Ascending aorta (tissue), 2 donors: ENCODE measurements at regions not wholly inside any gene's neighbourhood (a gene's known extent, or its start where the extent isn't known, plus 50 kb on each side); places are given as distances from the start of the nearest gene placed in this dataset.

ENCODE experiments used
- DNase-seq, 2 donors: peaks; one replicate each; pipeline ENCODE4 v3.0.0-alpha.2; 2019; ENCODE audit warnings: low spot score in 2 of 2
- H3K27ac ChIP-seq, 2 donors: fragments of 200-600 bp; sonication (generic); one replicate each; pipeline ENCODE4 v1.5.1; 2016 to 2017; ENCODE audit warnings: mild to moderate bottlenecking in 1 of 2
- H3K27me3 ChIP-seq: fragments of 200-600 bp; sonication (generic); one replicate; pipeline ENCODE4 v1.5.1; 2017
- H3K36me3 ChIP-seq, 2 donors: fragments of 200-600 bp; sonication (generic); one replicate each; pipeline ENCODE4 v1.5.1; 2016
- H3K4me1 ChIP-seq, 2 donors: fragments of 200-600 bp; sonication (generic); one replicate each; pipeline ENCODE4 v1.5.1; 2016 to 2017; ENCODE audit warnings: mild to moderate bottlenecking in 1 of 2
- H3K4me3 ChIP-seq, 2 donors: fragments of 200-600 bp; sonication (generic); one replicate each; pipeline ENCODE4 v1.5.1; 2016 to 2017; ENCODE audit warnings: mild to moderate bottlenecking in 1 of 2
- H3K9me3 ChIP-seq, 2 donors: fragments of 200-600 bp; sonication (generic); one replicate each; pipeline ENCODE4 v1.5.1; 2016
- CTCF ChIP-seq, 3 experiments: fragments of 200-600 bp in 2 of 3; fragments of 450-650 bp in 1 of 3; sonication (generic) in 2 of 3; IDR thresholded peaks; one replicate each; pipeline ENCODE4 v1.5.1; 2016 to 2019; ENCODE audit warnings: antibody characterized with exemption in 3 of 3, mild to moderate bottlenecking in 1 of 3, moderate library complexity in 1 of 3
- intact Hi-C: fragments of 100-400 bp; cut with DNase I; formaldehyde crosslinking; loops from one replicate; pipeline ENCODE4 v1.15.1; 2023

DNA sequence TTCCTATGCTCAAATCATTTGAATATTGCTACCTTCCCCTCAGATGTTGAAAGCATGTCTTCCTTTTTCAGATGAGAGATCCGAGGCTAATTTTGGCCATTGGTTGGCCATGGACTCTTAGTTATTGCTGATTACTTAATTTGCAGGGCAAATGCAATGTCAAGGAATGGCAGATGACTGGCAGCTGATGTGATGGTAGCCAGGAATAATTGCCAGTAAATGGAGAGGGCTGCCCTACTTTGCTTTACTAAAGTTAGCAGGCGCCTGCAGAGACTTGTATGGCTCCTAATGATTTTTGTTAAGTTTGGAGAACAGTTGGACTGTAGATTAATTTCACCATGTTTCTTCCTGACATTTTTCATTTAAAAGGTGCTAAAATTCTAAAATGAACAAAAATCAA, 128.9 kb downstream of the XCL2 start:
- no peaks in the 10 kb centered on the region for H3K9me3 ChIP-seq
- H3K36me3 ChIP-seq = no peaks in the 10 kb centered on the region
- intact Hi-C loops = no loop called here
- H3K4me3 ChIP-seq = no peak overlapping the region
- no peaks in the 10 kb centered on the region for H3K27me3 ChIP-seq
- no peak for TF ChIP-seq CTCF (IDR thresholded peaks at IDR 0.05)
- no peaks in the 10 kb centered on the region for H3K4me1 ChIP-seq
- H3K27ac ChIP-seq = no peak overlapping the region
- no peak for DNase-seq

DNA sequence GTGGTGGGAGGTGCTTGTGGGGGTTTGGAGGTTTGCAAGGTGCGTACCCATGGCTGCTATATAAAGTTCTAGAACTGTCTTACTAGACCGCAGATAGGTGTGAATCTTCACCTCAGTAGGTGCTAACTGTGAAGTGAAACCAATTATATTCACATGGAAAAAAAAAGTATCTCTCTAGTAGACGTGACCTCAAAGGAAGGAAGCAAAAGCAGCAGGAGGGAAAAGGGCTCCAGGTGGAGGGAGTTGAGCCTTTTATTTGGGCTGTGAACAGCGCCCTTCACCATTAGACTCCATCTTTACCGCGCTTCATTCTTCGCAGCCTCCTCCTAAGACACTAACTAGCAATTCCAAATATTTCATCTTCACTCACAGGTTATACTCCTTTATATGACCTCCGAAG, 129.8 kb downstream of the TBX19 start:
- no peaks in the 10 kb centered on the region for H3K27me3 ChIP-seq
- no peak for DNase-seq
- no peaks in the 10 kb centered on the region for H3K4me1 ChIP-seq
- H3K4me3 ChIP-seq = no peak overlapping the region
- H3K27ac ChIP-seq = no peak overlapping the region
- no peaks in the 10 kb centered on the region for H3K36me3 ChIP-seq
- intact Hi-C loops = no loop called here
- no peak for TF ChIP-seq CTCF (IDR thresholded peaks at IDR 0.05)
- H3K9me3 ChIP-seq = peaks cover 0 to 7% of the 10 kb centered on the region in 2 donors

GRCh38 chr1:168408884-168409283, 128.2 kb downstream of the TBX19 start:
- Histone ChIP-seq H3K9me3 (peaks cover 0 to 7% of the 10 kb centered on the region in 2 donors), H3K4me1 (no peaks in the 10 kb centered on the region), H3K4me3 (no peak overlapping the region), H3K27me3 (no peaks in the 10 kb centered on the region), H3K36me3 (no peaks in the 10 kb centered on the region), H3K27ac (no peak overlapping the region)
- DNase-seq = no peak
- no peak for TF ChIP-seq CTCF (IDR thresholded peaks at IDR 0.05)
- intact Hi-C loops = no loop called here

DNA sequence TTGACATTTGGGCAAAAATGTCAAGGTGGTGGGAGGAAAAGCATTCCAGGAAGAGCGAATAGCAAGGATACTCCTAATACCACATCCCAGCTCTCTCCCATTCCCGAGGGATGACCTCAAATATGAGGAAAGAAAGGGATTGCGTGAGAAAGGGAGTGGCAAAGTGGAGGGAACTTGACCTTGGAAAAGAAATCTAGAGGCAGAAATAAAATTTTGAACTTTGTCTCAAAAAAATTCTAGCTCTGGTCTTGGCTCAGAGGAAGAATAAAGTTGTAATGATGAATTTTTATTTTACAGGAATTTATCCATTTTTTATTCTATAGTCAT, 127.8 kb downstream of the TBX19 start:
- H3K27me3 ChIP-seq = no peaks in the 10 kb centered on the region
- no peaks in the 10 kb centered on the region for H3K4me1 ChIP-seq
- no peak for DNase-seq
- intact Hi-C loops = no loop called here
- no peak overlapping the region for H3K4me3 ChIP-seq
- TF ChIP-seq CTCF (IDR thresholded peaks at IDR 0.05) = no peak
- no peaks in the 10 kb centered on the region for H3K36me3 ChIP-seq
- peaks cover 0 to 7% of the 10 kb centered on the region in 2 donors for H3K9me3 ChIP-seq
- no peak overlapping the region for H3K27ac ChIP-seq

- Histone ChIP-seq H3K4me1 (no peaks in the 10 kb centered on the region), H3K36me3 (no peaks in the 10 kb centered on the region), H3K27ac (no peak overlapping the region), H3K9me3 (peaks cover 0 to 7% of the 10 kb centered on the region in 2 donors), H3K27me3 (no peaks in the 10 kb centered on the region), H3K4me3 (no peak overlapping the region)
- DNase-seq = no peak
- intact Hi-C loops = no loop called here
- no peak for TF ChIP-seq CTCF (IDR thresholded peaks at IDR 0.05)
These were observed 127.3 kb downstream of the TBX19 start for GRCh38 chr1:168407832-168408538.
